Ishikawa (cell line): ENCODE measurements at regions not wholly inside any gene's neighbourhood (a gene's known extent, or its start where the extent isn't known, plus 50 kb on each side); places are given as distances from the start of the nearest gene placed in this dataset.

Experiments
- CEBPB ChIP-seq: IDR thresholded peaks from 2 replicates; pipeline ENCODE4 v1.6.1; 2012
- CREB1 ChIP-seq: IDR thresholded peaks from 2 replicates; pipeline ENCODE4 v1.6.1; 2012; ENCODE audit warnings: low read depth
- EP300 ChIP-seq: IDR thresholded peaks from 2 replicates; pipeline ENCODE4 v1.6.1; 2012; ENCODE audit warnings: borderline replicate concordance
- FOXM1 ChIP-seq: IDR thresholded peaks from 2 replicates; pipeline ENCODE4 v1.6.1; 2012; ENCODE audit warnings: low read depth, borderline replicate concordance
- NFIC ChIP-seq: IDR thresholded peaks from 2 replicates; pipeline ENCODE4 v1.6.1; 2012
- REST ChIP-seq: IDR thresholded peaks from 2 replicates; pipeline ENCODE4 v1.6.1; 2012; ENCODE audit warnings: low read depth, mild to moderate bottlenecking
- TCF12 ChIP-seq: IDR thresholded peaks from 2 replicates; pipeline ENCODE4 v1.6.1; 2012; ENCODE audit warnings: low read depth
- YY1 ChIP-seq: IDR thresholded peaks from 2 replicates; pipeline ENCODE4 v1.6.1; 2012; ENCODE audit warnings: low read depth
- TF ChIP-seq, protein P1 (sequence below): IDR thresholded peaks from 2 replicates; pipeline ENCODE4 v1.6.1; 2012

GRCh38 chr18:60936101-60936500 is 397.1 kb upstream of the CDH20 start:
- TF ChIP-seq TCF12 (no peak), EP300 (no peak), CREB1 (no peak), REST (no peak), CEBPB (no peak), NFIC (no peak), YY1 (no peak), FOXM1 (no peak)
- TF ChIP-seq, protein P1, sequence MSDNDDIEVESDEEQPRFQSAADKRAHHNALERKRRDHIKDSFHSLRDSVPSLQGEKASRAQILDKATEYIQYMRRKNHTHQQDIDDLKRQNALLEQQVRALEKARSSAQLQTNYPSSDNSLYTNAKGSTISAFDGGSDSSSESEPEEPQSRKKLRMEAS: no peak
